Lower leg skin (tissue), 3 donors: ENCODE measurements at regions not wholly inside any gene's neighbourhood (a gene's known extent, or its start where the extent isn't known, plus 50 kb on each side); places are given as distances from the start of the nearest gene placed in this dataset.

Source experiments
- POLR2A ChIP-seq, 2 donors: fragments of 450-650 bp; IDR thresholded peaks; one replicate each; pipeline ENCODE4 v1.6.1; 2016 to 2017; ENCODE audit warnings: antibody characterized with exemption in 2 of 2, mild to moderate bottlenecking in 1 of 2, moderate library complexity in 1 of 2
- TF ChIP-seq, protein P1 (sequence below), 3 donors: fragments of 450-650 bp; IDR thresholded peaks; one replicate each; pipeline ENCODE4 v1.5.1; 2016; ENCODE audit warnings: antibody characterized with exemption in 3 of 3, mild to moderate bottlenecking in 3 of 3, moderate library complexity in 2 of 3

DNA sequence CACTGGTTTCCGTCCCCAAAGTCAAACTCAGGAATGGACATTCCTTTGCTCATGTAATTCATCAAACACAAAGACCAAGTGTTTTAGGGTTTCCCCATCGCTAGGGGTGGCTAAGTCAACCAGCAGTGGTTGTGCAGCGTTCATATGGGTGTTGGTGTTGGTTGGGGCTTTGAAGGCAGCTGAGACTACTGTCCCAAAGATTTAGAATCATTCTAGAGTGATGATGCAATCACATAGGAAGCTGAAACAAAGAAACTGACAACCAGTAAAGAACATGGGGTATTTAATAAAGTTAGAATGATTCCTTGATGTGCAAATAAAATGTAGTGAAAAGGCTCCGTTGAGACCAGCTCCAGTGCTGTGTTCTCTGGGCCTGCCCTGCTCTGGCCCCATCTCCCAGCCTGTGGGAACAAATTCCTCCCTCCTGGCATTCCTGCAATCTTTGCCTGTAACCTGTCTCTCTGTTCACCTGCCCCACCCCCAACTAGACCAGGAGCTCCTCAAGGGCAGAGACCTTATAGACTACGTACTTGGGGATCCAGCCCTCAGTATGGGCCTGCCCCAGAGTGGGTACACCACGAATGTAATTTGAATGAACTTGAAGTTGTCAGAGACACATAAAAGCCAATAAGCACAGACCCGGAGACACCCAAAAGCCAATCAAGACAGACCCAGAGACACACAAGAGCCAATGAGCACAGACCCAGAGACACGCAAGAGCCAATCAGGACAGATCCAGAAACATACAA, 191.7 kb upstream of the TWIST2 start:
- TF ChIP-seq, protein P1, sequence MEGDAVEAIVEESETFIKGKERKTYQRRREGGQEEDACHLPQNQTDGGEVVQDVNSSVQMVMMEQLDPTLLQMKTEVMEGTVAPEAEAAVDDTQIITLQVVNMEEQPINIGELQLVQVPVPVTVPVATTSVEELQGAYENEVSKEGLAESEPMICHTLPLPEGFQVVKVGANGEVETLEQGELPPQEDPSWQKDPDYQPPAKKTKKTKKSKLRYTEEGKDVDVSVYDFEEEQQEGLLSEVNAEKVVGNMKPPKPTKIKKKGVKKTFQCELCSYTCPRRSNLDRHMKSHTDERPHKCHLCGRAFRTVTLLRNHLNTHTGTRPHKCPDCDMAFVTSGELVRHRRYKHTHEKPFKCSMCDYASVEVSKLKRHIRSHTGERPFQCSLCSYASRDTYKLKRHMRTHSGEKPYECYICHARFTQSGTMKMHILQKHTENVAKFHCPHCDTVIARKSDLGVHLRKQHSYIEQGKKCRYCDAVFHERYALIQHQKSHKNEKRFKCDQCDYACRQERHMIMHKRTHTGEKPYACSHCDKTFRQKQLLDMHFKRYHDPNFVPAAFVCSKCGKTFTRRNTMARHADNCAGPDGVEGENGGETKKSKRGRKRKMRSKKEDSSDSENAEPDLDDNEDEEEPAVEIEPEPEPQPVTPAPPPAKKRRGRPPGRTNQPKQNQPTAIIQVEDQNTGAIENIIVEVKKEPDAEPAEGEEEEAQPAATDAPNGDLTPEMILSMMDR (IDR thresholded peaks at IDR 0.05) = no peak
- no peak for TF ChIP-seq POLR2A (IDR thresholded peaks at IDR 0.05)
